SK-N-MC (cell line): ENCODE measurements at regions not wholly inside any gene's neighbourhood (a gene's known extent, or its start where the extent isn't known, plus 50 kb on each side); places are given as distances from the start of the nearest gene placed in this dataset.

ENCODE experiments used
- EZH2 ChIP-seq: fragments of 200-600 bp; sonication (generic); IDR thresholded peaks from one replicate; pipeline ENCODE4 v1.6.1; 2017; ENCODE audit warnings: antibody characterized with exemption
- FOXP2 ChIP-seq: optimal IDR thresholded peaks from 2 replicates; pipeline ENCODE3; 2011; ENCODE audit warnings: mild to moderate bottlenecking, moderate library complexity; ENCODE audit not compliant: insufficient read depth; ENCODE audit errors: extremely low read length, control extremely low read depth
- POLR2AphosphoS5 ChIP-seq: IDR thresholded peaks from 2 replicates; pipeline ENCODE4 v1.6.1; 2012; ENCODE audit warnings: mild to moderate bottlenecking, low read depth, low read length, borderline replicate concordance

- TF ChIP-seq EZH2 (no peak), POLR2AphosphoS5 (no peak), FOXP2 (no peak)
These were observed 56.6 kb downstream of the INHBB start for GRCh38 chr2:120402508-120402907.
